Transverse colon (tissue), 4 donors: ENCODE measurements at regions not wholly inside any gene's neighbourhood (a gene's known extent, or its start where the extent isn't known, plus 50 kb on each side); places are given as distances from the start of the nearest gene placed in this dataset.

Experiments used
- DNase-seq: peaks from one replicate; pipeline ENCODE4 v3.0.0-alpha.2; 2019
- H3K27ac ChIP-seq, 4 donors: fragments of 200-600 bp; sonication (generic); 2 replicates each; pipeline ENCODE4 v1.5.1; 2016 to 2018; ENCODE audit warnings: inconsistent platforms in 4 of 4
- H3K27me3 ChIP-seq: fragments of 200-600 bp; sonication (generic); 2 replicates; pipeline ENCODE4 v1.5.1; 2017; ENCODE audit warnings: inconsistent platforms
- H3K36me3 ChIP-seq, 4 donors: fragments of 200-600 bp; sonication (generic); 2 replicates each; pipeline ENCODE4 v1.5.1; 2017 to 2019; ENCODE audit warnings: inconsistent platforms in 4 of 4
- H3K4me1 ChIP-seq, 4 donors: fragments of 200-600 bp; sonication (generic); 2 replicates each; pipeline ENCODE4 v1.5.1; 2017 to 2020; ENCODE audit warnings: inconsistent platforms in 4 of 4
- H3K4me3 ChIP-seq, 4 donors: fragments of 200-600 bp; sonication (generic); 1 replicate in 1 of 4; 2 replicates in 3 of 4; pipeline versions ENCODE4 v1.5.1 to v1.6.1; 2017 to 2019; ENCODE audit warnings: inconsistent platforms in 4 of 4
- H3K9me3 ChIP-seq, 2 donors: fragments of 200-600 bp; sonication (generic); 2 replicates each; pipeline ENCODE4 v1.5.1; 2017 to 2019; ENCODE audit warnings: inconsistent platforms in 2 of 2
- CTCF ChIP-seq, 5 experiments: fragments of 200-600 bp in 3 of 5; fragments of 450-650 bp in 2 of 5; sonication (generic) in 3 of 5; IDR thresholded peaks; 1 replicate in 2 of 5; 2 replicates in 3 of 5; pipeline ENCODE4 v1.5.1; 2016 to 2017; ENCODE audit warnings: antibody characterized with exemption in 5 of 5, inconsistent platforms in 3 of 5, mild to moderate bottlenecking in 2 of 5, moderate library complexity in 1 of 5
- EP300 ChIP-seq: sonication (generic); formaldehyde crosslinking; IDR thresholded peaks from one replicate; pipeline ENCODE4 v1.6.1; 2017; ENCODE audit warnings: antibody characterized with exemption, low read depth
- POLR2A ChIP-seq: fragments of 450-650 bp; IDR thresholded peaks from one replicate; pipeline ENCODE4 v1.6.1; 2016; ENCODE audit warnings: antibody characterized with exemption, mild to moderate bottlenecking, moderate library complexity
- POLR2AphosphoS5 ChIP-seq, 3 donors: sonication (generic); formaldehyde crosslinking; IDR thresholded peaks; one replicate each; pipeline ENCODE4 v1.6.1; 2016; ENCODE audit warnings: antibody characterized with exemption in 3 of 3
- WGBS, 2 donors: methylation state at CpG; one replicate each; pipeline ENCODE4 v1.1.5; 2018; ENCODE audit warnings: low coverage in 1 of 2; 5-methylcytosine and 5-hydroxymethylcytosine counted together
- in situ Hi-C, 4 donors: fragments of 200-750 bp; cut with MboI; loops; one replicate each; pipeline versions ENCODE4 v1.15.0 to v1.15.1; 2017; ENCODE audit warnings: low sequenced_read_pairs in 3 of 4, low pct_ligation_motif_present in 1 of 4, low pct_unique_long_range_greater_than_20kb in 1 of 4
- intact Hi-C: fragments of 100-400 bp; cut with DNase I; formaldehyde crosslinking; loops from one replicate; pipeline ENCODE4 v1.15.1; 2023; ENCODE audit warnings: low total_unique reads

- no peak for DNase-seq
- intact Hi-C loops (no loop called here), in situ Hi-C loops (no loop called here)
- H3K4me3 ChIP-seq: no peak overlapping the region
- TF ChIP-seq POLR2A (no peak), EP300 (no peak), CTCF (IDR thresholded peaks at IDR 0.05) (no peak), POLR2AphosphoS5 (IDR thresholded peaks at IDR 0.05) (no peak)
- H3K27me3 ChIP-seq: no peaks in the 10 kb centered on the region
- no peaks in the 10 kb centered on the region for H3K36me3 ChIP-seq
- no peaks in the 10 kb centered on the region for H3K4me1 ChIP-seq
- no peak overlapping the region for H3K27ac ChIP-seq
- H3K9me3 ChIP-seq: no peaks in the 10 kb centered on the region
- WGBS, 2 donors: 50 to 70% methylated on average over 1 of the region's 1 CpG
These were observed 461.8 kb downstream of the TMEM232 start for GRCh38 chr5:110264661-110265060.

- H3K27me3 ChIP-seq: no peaks in the 10 kb centered on the region
- H3K27ac ChIP-seq: no peak overlapping the region
- H3K36me3 ChIP-seq: no peaks in the 10 kb centered on the region
- H3K4me1 ChIP-seq: no peaks in the 10 kb centered on the region
- H3K4me3 ChIP-seq: no peak overlapping the region
- intact Hi-C loops (no loop called here), in situ Hi-C loops (no loop called here)
- TF ChIP-seq POLR2A (no peak), CTCF (IDR thresholded peaks at IDR 0.05) (no peak), EP300 (no peak), POLR2AphosphoS5 (IDR thresholded peaks at IDR 0.05) (no peak)
- DNase-seq: no peak
- H3K9me3 ChIP-seq: no peaks in the 10 kb centered on the region
- WGBS, 2 donors: 66 to 100% methylated on average over 1 to 2 of the region's 2 CpGs
These were observed 461.3 kb downstream of the TMEM232 start for GRCh38 chr5:110265162-110265561.

GRCh38 chr5:110267714-110268113 lies 458.8 kb downstream of the TMEM232 start:
- Histone ChIP-seq H3K4me3 (no peak overlapping the region), H3K4me1 (no peaks in the 10 kb centered on the region), H3K9me3 (no peaks in the 10 kb centered on the region), H3K27ac (no peak overlapping the region), H3K36me3 (no peaks in the 10 kb centered on the region), H3K27me3 (no peaks in the 10 kb centered on the region)
- WGBS, 2 donors: 80 to 81% methylated on average over 6 to 9 of the region's 9 CpGs
- intact Hi-C loops (no loop called here), in situ Hi-C loops (no loop called here)
- no peak for TF ChIP-seq EP300
- TF ChIP-seq POLR2AphosphoS5 (IDR thresholded peaks at IDR 0.05): no peak
- TF ChIP-seq CTCF (IDR thresholded peaks at IDR 0.05): no peak
- TF ChIP-seq POLR2A: no peak
- no peak for DNase-seq

GRCh38 chr5:110268283-110268682 lies 458.2 kb downstream of the TMEM232 start:
- DNase-seq: no peak
- Histone ChIP-seq H3K27me3 (no peaks in the 10 kb centered on the region), H3K4me1 (no peaks in the 10 kb centered on the region), H3K4me3 (no peak overlapping the region), H3K36me3 (no peaks in the 10 kb centered on the region), H3K9me3 (no peaks in the 10 kb centered on the region), H3K27ac (no peak overlapping the region)
- in situ Hi-C loops: no loop called here
- TF ChIP-seq CTCF (IDR thresholded peaks at IDR 0.05): no peak
- TF ChIP-seq EP300: no peak
- no peak for TF ChIP-seq POLR2A
- TF ChIP-seq POLR2AphosphoS5 (IDR thresholded peaks at IDR 0.05): no peak
- intact Hi-C loops: no loop called here
